HepG2 (cell line): ENCODE measurements at regions not wholly inside any gene's neighbourhood (a gene's known extent, or its start where the extent isn't known, plus 50 kb on each side); places are given as distances from the start of the nearest gene placed in this dataset.

Experiments
- ATAC-seq: fragments of 200-7000 bp; cut with Tn5 transposase; 3 replicates; pipeline ENCODE4 v1.9.1; 2020; ENCODE audit warnings: mild to moderate bottlenecking, moderate library complexity
- BruUV-seq: library from RNA; stranded (reverse); fragments of 400-500 nt; replicated peaks from 2 replicates; lab custom pipeline; 2021; lab: Mats Ljungman, UMichigan
- CTCF ChIA-PET: fragments of 300-600 bp; formaldehyde crosslinking; extraction: SDS; loops from one replicate; lab custom pipeline; 2021; ENCODE audit warnings: low total read pairs, inconsistent platforms, low intra/inter-chr PET ratio; lab: Yijun Ruan, JAX
- POLR2A ChIA-PET: fragments of 350-600 bp; sonication (Branson Sonifier 250); formaldehyde crosslinking; loops from one replicate; lab custom pipeline; 2020; ENCODE audit warnings: antibody characterized with exemption, inconsistent platforms; lab: Yijun Ruan, JAX
- DNase-seq: peaks from one replicate; pipeline ENCODE4 v3.0.0-alpha.2; 2015; ENCODE audit warnings: low spot score
- FAIRE-seq: peaks from 3 replicates; lab custom pipeline; 2011; peaks lifted over from hg19 to GRCh38; lab: Jason Lieb, UNC
- H2AFZ ChIP-seq: one replicate; pipeline ENCODE4 v1.6.1; 2011; ENCODE audit warnings: low read length, inconsistent platforms
- H3K27ac ChIP-seq: fragments of 300-600 bp; 3 replicates; pipeline ENCODE4 v1.8.0; 2011; ENCODE audit warnings: mixed run types, mild to moderate bottlenecking, mixed read lengths, low read length, inconsistent platforms; ENCODE audit not compliant: insufficient read depth; ENCODE audit errors: extremely low read length
- H3K27me3 ChIP-seq, 2 experiments: fragments of 200-600 bp in 1 of 2; 2 replicates in 1 of 2; 3 replicates in 1 of 2; pipeline versions ENCODE4 v1.6.0 to v1.8.0; 2011; ENCODE audit warnings: low read length in 2 of 2, mild to moderate bottlenecking in 2 of 2, moderate library complexity in 2 of 2, inconsistent platforms in 1 of 2; ENCODE audit not compliant: insufficient read depth in 2 of 2, control insufficient read depth in 1 of 2
- H3K36me3 ChIP-seq, 2 experiments: fragments of 200-600 bp in 1 of 2; replicated peaks in 1 of 2; 2 replicates in 1 of 2; 3 replicates in 1 of 2; pipeline versions ENCODE4 v1.5.1 to v1.8.0; 2011; ENCODE audit warnings: low read length in 2 of 2, inconsistent platforms in 1 of 2; ENCODE audit not compliant: insufficient read depth in 2 of 2, control insufficient read depth in 1 of 2
- H3K4me1 ChIP-seq: 2 replicates; pipeline ENCODE4 v1.5.1; 2012; ENCODE audit warnings: low read length, inconsistent platforms; ENCODE audit not compliant: insufficient read depth
- H3K4me2 ChIP-seq: 2 replicates; pipeline ENCODE4 v1.6.0; 2011; ENCODE audit warnings: low read depth, low read length, inconsistent platforms
- H3K4me3 ChIP-seq, 3 experiments: fragments of 200-600 bp in 1 of 3; sonication (generic), shearing (Covaris generic) in 1 of 3; replicated peaks in 1 of 3; 2 replicates each; pipeline ENCODE4 v1.5.1; 2011 to 2016; ENCODE audit warnings: low read length in 3 of 3, inconsistent platforms in 2 of 3, low read depth in 2 of 3, mild to moderate bottlenecking in 2 of 3, control low read depth in 1 of 3, mixed read lengths in 1 of 3; ENCODE audit not compliant: insufficient read depth in 1 of 3
- H3K79me2 ChIP-seq: one replicate; pipeline ENCODE4 v1.6.1; 2011; ENCODE audit warnings: low read length, inconsistent platforms; ENCODE audit not compliant: insufficient read depth
- H3K9ac ChIP-seq: 2 replicates; pipeline ENCODE4 v1.6.0; 2011; ENCODE audit warnings: mild to moderate bottlenecking, low read depth, low read length, inconsistent platforms; ENCODE audit not compliant: insufficient read depth
- H3K9me3 ChIP-seq: 2 replicates; pipeline ENCODE4 v1.5.1; 2012; ENCODE audit warnings: mild to moderate bottlenecking, low read length
- H4K20me1 ChIP-seq: 2 replicates; pipeline ENCODE4 v1.6.0; 2011; ENCODE audit warnings: inconsistent platforms, mild to moderate bottlenecking, low read length, moderate library complexity; ENCODE audit not compliant: insufficient read depth
- ESRRA ChIP-seq: sonication (generic); formaldehyde crosslinking; IDR thresholded peaks from 2 replicates; pipeline ENCODE4 v1.5.1; 2020; ENCODE audit warnings: mild to moderate bottlenecking, low read depth, missing genetic modification reagents
- NCOR1 ChIP-seq: fragments of 200-600 bp; sonication (generic); IDR thresholded peaks from 2 replicates; pipeline ENCODE4 v1.7.0; 2017; ENCODE audit warnings: antibody characterized with exemption, low read length, borderline replicate concordance
- POLR2AphosphoS5 ChIP-seq: IDR thresholded peaks from 2 replicates; pipeline ENCODE4 v1.6.1; 2012; ENCODE audit warnings: low read depth, low read length
- SRY ChIP-seq: sonication (generic); formaldehyde crosslinking; IDR thresholded peaks from 2 replicates; pipeline ENCODE4 v1.8.0; 2022; ENCODE audit warnings: mild to moderate bottlenecking, missing genetic modification reagents
- TOPORS ChIP-seq: sonication (generic); formaldehyde crosslinking; IDR thresholded peaks from 2 replicates; pipeline ENCODE4 v1.8.0; 2023; ENCODE audit warnings: mild to moderate bottlenecking, missing genetic modification reagents
- ZFP82 ChIP-seq: sonication (generic); formaldehyde crosslinking; IDR thresholded peaks from 2 replicates; pipeline ENCODE4 v1.5.1; 2020; ENCODE audit warnings: mild to moderate bottlenecking, missing genetic modification reagents, borderline replicate concordance
- ZNF263 ChIP-seq: sonication (generic); formaldehyde crosslinking; IDR thresholded peaks from 2 replicates; pipeline ENCODE4 v1.4.0; 2020; ENCODE audit warnings: missing genetic modification reagents
- ZNF451 ChIP-seq: sonication (generic); formaldehyde crosslinking; IDR thresholded peaks from 2 replicates; pipeline ENCODE4 v1.5.0; 2020; ENCODE audit warnings: mild to moderate bottlenecking, missing genetic modification reagents
- ZNF543 ChIP-seq: sonication (generic); formaldehyde crosslinking; IDR thresholded peaks from 2 replicates; pipeline ENCODE4 v1.4.0; 2020; ENCODE audit warnings: mild to moderate bottlenecking, missing genetic modification reagents
- ZNF720 ChIP-seq: sonication (generic); formaldehyde crosslinking; IDR thresholded peaks from 2 replicates; pipeline ENCODE4 v1.4.0; 2020; ENCODE audit warnings: missing genetic modification reagents
- ZSCAN29 ChIP-seq: sonication (generic); formaldehyde crosslinking; conservative IDR thresholded peaks from 2 replicates; pipeline ENCODE4 v1.4.0; 2020; ENCODE audit warnings: mild to moderate bottlenecking, missing genetic modification reagents
- WGBS: methylation state at CpG from one replicate; pipeline ENCODE4 v1.1.6; 2017; ENCODE audit warnings: low lambda C conversion rate; 5-methylcytosine and 5-hydroxymethylcytosine counted together
- in situ Hi-C: cut with HindIII; loops from 2 replicates; pipeline ENCODE4 v1.10.0; 2017; ENCODE audit warnings: low pct_unique_long_range_greater_than_20kb; ENCODE audit not compliant: extremely low pct_ligation_motif_present
- intact Hi-C: fragments of 100-400 bp; cut with micrococcal nuclease; formaldehyde crosslinking; loops from one replicate; pipeline ENCODE4 v1.10.0; 2022; ENCODE audit not compliant: unreplicated experiment
- TF ChIP-seq, protein P1 (sequence below): IDR thresholded peaks from 2 replicates; pipeline ENCODE4 v1.6.1; 2016; ENCODE audit warnings: missing genetic modification reagents, missing compliant biosample characterization
- TF ChIP-seq, protein P2 (sequence below): sonication (generic); formaldehyde crosslinking; IDR thresholded peaks from 2 replicates; pipeline ENCODE4 v1.4.0; 2020; ENCODE audit warnings: missing genetic modification reagents
- TF ChIP-seq, protein P3 (sequence below): IDR thresholded peaks from 2 replicates; pipeline ENCODE4 v1.6.1; 2016

DNA sequence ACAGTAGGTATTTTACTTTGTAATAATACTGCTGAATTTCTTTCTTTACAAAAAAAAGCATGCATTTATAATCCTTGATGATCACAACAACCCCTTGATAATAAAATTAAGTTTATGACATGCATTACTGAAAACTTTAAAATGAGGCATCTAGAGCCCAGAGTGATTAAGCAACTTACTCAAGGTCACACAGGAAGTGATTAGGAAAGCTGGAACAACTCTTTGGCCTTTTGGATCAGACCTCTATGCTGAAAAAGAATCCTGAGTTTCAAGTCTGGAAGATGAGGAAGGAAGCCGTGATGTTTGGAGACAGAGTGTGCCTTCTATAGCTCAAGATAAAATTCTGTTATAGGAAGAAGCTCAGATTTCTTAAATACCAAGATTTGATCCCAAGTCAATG, 105.0 kb upstream of the ATP8B1 start:
- ATAC-seq = no peak
- in situ Hi-C loops (loop anchor here (25.0 kb wide), 1 partner anchor 854 kb away; no protein-coding TSS in a partner anchor), intact Hi-C loops (no loop called here)
- H3K4me3 ChIP-seq = no peak overlapping the region
- H3K27ac ChIP-seq = no peak overlapping the region
- POLR2A ChIA-PET = no interaction called here
- CTCF ChIA-PET = no interaction called here
- H3K9ac ChIP-seq = no peak overlapping the region
- H3K27me3 ChIP-seq = 0 out of 5 replicates have a peak, but pooled peaks cover 0 to 7% of the 10 kb centered on the region in 2 experiments
- no peak for FAIRE-seq
- TF ChIP-seq ZNF263 (CRISPR knock-in tag) (no peak), ZNF543 (no peak)
- H3K36me3 ChIP-seq = no peaks in the 10 kb centered on the region
- 85% methylated on average over 1 of the region's 1 CpG for WGBS
- H4K20me1 ChIP-seq = no peaks in the 10 kb centered on the region
- H2AFZ ChIP-seq = no peak overlapping the region
- H3K4me1 ChIP-seq = peaks cover 5% of the 10 kb centered on the region; the same call in 1 of the 2 replicates
- DNase-seq = no peak
- no peaks in the 10 kb centered on the region for H3K79me2 ChIP-seq
- no peak overlapping the region for H3K4me2 ChIP-seq
- H3K9me3 ChIP-seq = no peaks in the 10 kb centered on the region
- BruUV-seq = no TSS peak

DNA sequence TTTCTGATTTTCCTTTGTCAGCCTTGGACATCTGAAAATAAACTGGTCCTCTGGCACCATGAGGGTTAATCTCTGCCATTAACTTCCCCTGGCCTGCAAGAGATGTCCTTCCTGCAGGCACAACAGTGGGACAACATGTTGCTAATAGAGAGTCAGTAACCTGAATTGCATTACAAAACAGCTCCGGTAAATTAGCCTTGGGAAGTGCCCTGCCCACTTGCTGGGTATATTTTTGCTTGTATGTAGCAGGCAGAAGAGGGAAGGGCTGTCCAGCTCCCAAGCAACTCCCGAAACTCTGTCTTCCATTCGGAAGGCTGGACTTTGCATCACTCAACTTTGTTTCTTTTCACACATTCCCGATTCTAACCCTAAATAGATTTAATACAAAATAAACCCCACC, 104.4 kb upstream of the ATP8B1 start:
- WGBS = 37% methylated on average over 4 of the region's 4 CpGs
- TF ChIP-seq TOPORS (CRISPR knock-in tag) = no peak
- no peak for TF ChIP-seq SRY (CRISPR knock-in tag)
- TF ChIP-seq NCOR1 = no peak
- TF ChIP-seq ZNF720 = no peak
- TF ChIP-seq, protein P1, sequence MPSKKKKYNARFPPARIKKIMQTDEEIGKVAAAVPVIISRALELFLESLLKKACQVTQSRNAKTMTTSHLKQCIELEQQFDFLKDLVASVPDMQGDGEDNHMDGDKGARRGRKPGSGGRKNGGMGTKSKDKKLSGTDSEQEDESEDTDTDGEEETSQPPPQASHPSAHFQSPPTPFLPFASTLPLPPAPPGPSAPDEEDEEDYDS (CRISPR knock-in tag) = no peak
- no peak for TF ChIP-seq ZNF451 (CRISPR knock-in tag)
- no peak for TF ChIP-seq ZSCAN29
- no peak for TF ChIP-seq ZFP82 (CRISPR knock-in tag)
- TF ChIP-seq, protein P2, sequence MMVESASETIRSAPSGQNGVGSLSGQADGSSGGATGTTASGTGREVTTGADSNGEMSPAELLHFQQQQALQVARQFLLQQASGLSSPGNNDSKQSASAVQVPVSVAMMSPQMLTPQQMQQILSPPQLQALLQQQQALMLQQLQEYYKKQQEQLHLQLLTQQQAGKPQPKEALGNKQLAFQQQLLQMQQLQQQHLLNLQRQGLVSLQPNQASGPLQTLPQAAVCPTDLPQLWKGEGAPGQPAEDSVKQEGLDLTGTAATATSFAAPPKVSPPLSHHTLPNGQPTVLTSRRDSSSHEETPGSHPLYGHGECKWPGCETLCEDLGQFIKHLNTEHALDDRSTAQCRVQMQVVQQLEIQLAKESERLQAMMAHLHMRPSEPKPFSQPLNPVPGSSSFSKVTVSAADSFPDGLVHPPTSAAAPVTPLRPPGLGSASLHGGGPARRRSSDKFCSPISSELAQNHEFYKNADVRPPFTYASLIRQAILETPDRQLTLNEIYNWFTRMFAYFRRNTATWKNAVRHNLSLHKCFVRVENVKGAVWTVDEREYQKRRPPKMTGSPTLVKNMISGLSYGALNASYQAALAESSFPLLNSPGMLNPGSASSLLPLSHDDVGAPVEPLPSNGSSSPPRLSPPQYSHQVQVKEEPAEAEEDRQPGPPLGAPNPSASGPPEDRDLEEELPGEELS = no peak
- TF ChIP-seq POLR2AphosphoS5 = no peak
- TF ChIP-seq ESRRA (CRISPR knock-in tag) = no peak
- TF ChIP-seq, protein P3, sequence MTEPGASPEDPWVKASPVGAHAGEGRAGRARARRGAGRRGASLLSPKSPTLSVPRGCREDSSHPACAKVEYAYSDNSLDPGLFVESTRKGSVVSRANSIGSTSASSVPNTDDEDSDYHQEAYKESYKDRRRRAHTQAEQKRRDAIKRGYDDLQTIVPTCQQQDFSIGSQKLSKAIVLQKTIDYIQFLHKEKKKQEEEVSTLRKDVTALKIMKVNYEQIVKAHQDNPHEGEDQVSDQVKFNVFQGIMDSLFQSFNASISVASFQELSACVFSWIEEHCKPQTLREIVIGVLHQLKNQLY = no peak
- BruUV-seq = no TSS peak
- H4K20me1 ChIP-seq = no peaks in the 10 kb centered on the region
- ChIA-PET POLR2A (no interaction called here), CTCF (no interaction called here)
- H3K4me3 ChIP-seq = no peak overlapping the region
- DNase-seq = no peak
- peaks cover 5% of the 10 kb centered on the region; the same call in 1 of the 2 replicates for H3K4me1 ChIP-seq
- H3K9ac ChIP-seq = no peak overlapping the region
- no peak overlapping the region for H3K4me2 ChIP-seq
- intact Hi-C loops (no loop called here), in situ Hi-C loops (loop anchor here (25.0 kb wide), 1 partner anchor 855 kb away; no protein-coding TSS in a partner anchor)
- no peaks in the 10 kb centered on the region for H3K9me3 ChIP-seq
- FAIRE-seq = no peak
- H3K27ac ChIP-seq = no peak overlapping the region
- H3K79me2 ChIP-seq = no peaks in the 10 kb centered on the region
- no peaks in the 10 kb centered on the region for H3K36me3 ChIP-seq
- ATAC-seq = no peak
- 0 out of 5 replicates have a peak, but pooled peaks cover 0 to 7% of the 10 kb centered on the region in 2 experiments for H3K27me3 ChIP-seq
- no peak overlapping the region for H2AFZ ChIP-seq
